ENCODE measurements at regions not wholly inside any gene's neighbourhood (a gene's known extent, or its start where the extent isn't known, plus 50 kb on each side); places are given as distances from the start of the nearest gene placed in this dataset.

DNA sequence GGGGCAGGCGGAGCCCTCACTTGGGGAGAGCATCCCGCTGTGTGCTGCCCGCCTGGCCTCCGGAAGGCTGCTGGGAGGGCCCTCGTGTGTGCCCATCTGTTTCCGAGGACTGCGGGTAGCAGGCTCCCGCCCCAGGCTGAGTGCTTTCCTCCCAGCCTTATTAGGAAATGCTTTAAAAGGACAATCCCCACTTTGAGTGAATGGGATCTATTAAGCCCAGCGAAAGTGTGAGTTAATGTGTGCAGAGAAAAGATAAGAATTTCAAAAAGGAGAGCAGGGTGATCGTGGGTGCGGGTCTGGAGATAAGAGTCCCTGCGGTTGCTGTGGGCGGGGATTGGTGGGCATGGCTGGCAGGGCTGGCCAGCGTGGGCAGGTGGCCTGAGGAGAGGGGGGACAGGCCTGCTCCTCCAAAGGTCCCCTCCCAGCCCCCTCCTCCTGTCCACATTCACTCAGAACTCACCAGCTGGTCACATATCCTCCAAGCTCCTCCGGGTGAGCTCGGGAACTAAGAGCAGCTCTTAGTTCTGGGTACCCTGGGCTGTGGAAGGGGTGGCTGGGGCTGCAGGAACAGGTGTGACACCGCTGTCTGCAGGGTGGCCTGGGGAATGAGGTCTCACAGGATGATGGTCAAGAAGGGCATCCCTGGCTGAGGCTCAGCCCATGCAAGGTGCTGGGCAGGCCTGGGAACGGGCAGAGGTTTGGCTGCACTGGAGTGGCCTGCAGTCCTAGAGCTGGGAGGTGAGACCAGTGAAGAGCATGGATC is 1260.3 kb downstream of the BRD1 start:
- no peak overlapping the region for H2BK120ac ChIP-seq (ENCODE audit: low read depth, low read length)
- H3K4me3 ChIP-seq (ENCODE audit: insufficient read depth, low read depth, low read length) = no peak overlapping the region
- no TSS peak for BruUV-seq (replicated peaks)
- ATAC-seq (ENCODE audit: low read depth) = no peak
- H3K36me3 ChIP-seq (ENCODE audit: control insufficient read depth, insufficient read depth, low read length) = no peaks in the 10 kb centered on the region
- no peak overlapping the region for H4K91ac ChIP-seq (ENCODE audit: insufficient read depth, low read depth, low read length)
- no peaks in the 10 kb centered on the region for H3K9me1 ChIP-seq (ENCODE audit: insufficient read depth, low read length)
- no peak overlapping the region for H4K8ac ChIP-seq (ENCODE audit: low read depth in 2 of 2, low read length in 2 of 2)
- no peak for TF ChIP-seq ELK1 (IDR thresholded peaks at IDR 0.05; ENCODE audit: borderline replicate concordance, low read depth, low read length)
- TF ChIP-seq CEBPB (IDR thresholded peaks at IDR 0.05; ENCODE audit: low read depth, low read length) = no peak
- TF ChIP-seq RAD21 (IDR thresholded peaks at IDR 0.05; ENCODE audit: low read length) = no peak
- H3K9ac ChIP-seq (ENCODE audit: low read depth, low read length) = no peak overlapping the region
- no peaks in the 10 kb centered on the region for H3K4me1 ChIP-seq (ENCODE audit: control insufficient read depth, insufficient read depth, low read length)
- H3K79me1 ChIP-seq (ENCODE audit: low read depth in 1 of 2, low read length in 2 of 2) = no peaks in the 10 kb centered on the region
- peaks cover 67% of the 10 kb centered on the region for H3K9me3 ChIP-seq (ENCODE audit: control insufficient read depth, insufficient read depth, low read length)
- no peak overlapping the region for H3K4ac ChIP-seq (ENCODE audit: low read depth, low read length)
- WGBS, 2 experiments (ENCODE audit: extremely low coverage in 2 of 2, insufficient read length in 1 of 2) = 40% methylated on average over 1 of the region's 18 CpGs; no CpG with 5 or more reads in 1 of the 2 experiments
- no peak overlapping the region for H2AK9ac ChIP-seq (replicated peaks; ENCODE audit: low read depth, low read length, poor library complexity)
- POLR2A ChIA-PET (ENCODE audit: unreplicated experiment) = no interaction called here
- H2BK5ac ChIP-seq (ENCODE audit: low read depth, low read length, poor library complexity, severe bottlenecking) = no peak overlapping the region
- no peak overlapping the region for H3K14ac ChIP-seq (replicated peaks; ENCODE audit: low read depth, low read length)
- no peak overlapping the region for H2AFZ ChIP-seq (replicated peaks; ENCODE audit: low read length, poor library complexity)
- H3K27me3 ChIP-seq (ENCODE audit: control insufficient read depth, insufficient read depth, low read length) = no peaks in the 10 kb centered on the region
- intact Hi-C loops (cut with micrococcal nuclease) = no loop called here
- no peak overlapping the region for H3K27ac ChIP-seq (ENCODE audit: insufficient read depth, low read length)
- H2BK15ac ChIP-seq (ENCODE audit: low read depth, low read length) = no peak overlapping the region
- no peak for DNase-seq
- dilution Hi-C loops (cut with HindIII; ENCODE audit: low sequenced_read_pairs, unreplicated experiment) = no loop called here
- no peak overlapping the region for H3K18ac ChIP-seq (ENCODE audit: low read depth, low read length)
- H3K23ac ChIP-seq (ENCODE audit: low read depth, low read length) = no peak overlapping the region
- no peak overlapping the region for H4K5ac ChIP-seq (ENCODE audit: low read depth, low read length)
- no peak overlapping the region for H2AK5ac ChIP-seq (ENCODE audit: low read depth, low read length)
- H4K20me1 ChIP-seq (ENCODE audit: insufficient read depth, low read length) = no peaks in the 10 kb centered on the region
- CTCF ChIA-PET = no interaction called here
- in situ Hi-C loops (cut with MboI; ENCODE audit: low sequenced_read_pairs) = no loop called here
- H2BK20ac ChIP-seq (ENCODE audit: low read depth, low read length) = no peak overlapping the region
- H3K4me2 ChIP-seq (ENCODE audit: low read depth, low read length) = no peak overlapping the region
- H3K56ac ChIP-seq (ENCODE audit: extremely low read depth, insufficient read depth, low read length) = no peak overlapping the region

Data from IMR-90 (cell line).